Pancreas (tissue), 10 donors: ENCODE measurements at regions not wholly inside any gene's neighbourhood (a gene's known extent, or its start where the extent isn't known, plus 50 kb on each side); places are given as distances from the start of the nearest gene placed in this dataset.

ENCODE experiments used
- ATAC-seq, 4 donors: fragments of 200-7000 bp; cut with Tn5 transposase; one replicate each; pipeline versions ENCODE4 v1.8.0 to v1.9.1; 2020; ENCODE audit warnings: mild to moderate bottlenecking in 4 of 4, moderate library complexity in 4 of 4
- DNase-seq, 6 donors: peaks; one replicate each; pipeline ENCODE4 v3.0.0-alpha.2; 2020
- FAIRE-seq: peaks from 2 replicates; lab custom pipeline; 2012; peaks lifted over from hg19 to GRCh38; lab: Jason Lieb, UNC
- H3K27ac ChIP-seq, 4 donors: fragments of 200-600 bp; sonication (generic); 1 replicate in 3 of 4; 2 replicates in 1 of 4; pipeline versions ENCODE4 v1.5.0 to v1.8.0; 2020
- H3K27me3 ChIP-seq, 4 donors: fragments of 200-600 bp; one replicate each; pipeline ENCODE4 v1.8.0; 2021
- H3K36me3 ChIP-seq, 3 donors: fragments of 200-600 bp; sonication (generic) in 1 of 3; one replicate each; pipeline versions ENCODE4 v1.5.0 to v1.8.0; 2020 to 2021
- H3K4me1 ChIP-seq, 3 donors: fragments of 200-600 bp; one replicate each; pipeline ENCODE4 v1.8.0; 2021
- H3K4me3 ChIP-seq, 4 donors: fragments of 200-600 bp; sonication (generic) in 2 of 4; one replicate each; pipeline versions ENCODE4 v1.5.0 to v1.8.0; 2020 to 2021
- H3K9me3 ChIP-seq, 4 donors: fragments of 200-600 bp; one replicate each; pipeline ENCODE4 v1.8.0; 2021
- WGBS, 2 donors: extraction: QIAGEN DNeasy Blood & Tissue Kit; methylation state at CpG; one replicate each; pipeline ENCODE4 v1.1.7; 2013; 5-methylcytosine and 5-hydroxymethylcytosine counted together
- intact Hi-C, 3 donors: fragments of 100-400 bp; cut with DNase I; formaldehyde crosslinking; loops; one replicate each; pipeline versions ENCODE4 v1.11.1 to v1.14.2; 2022
- TF ChIP-seq, protein P1 (sequence below), 4 donors: fragments of 200-600 bp; sonication (generic) in 3 of 4; IDR thresholded peaks; one replicate each; pipeline versions ENCODE4 v1.5.0 to v1.8.0; 2021; ENCODE audit warnings: antibody characterized with exemption in 4 of 4
- donor health status: healthy with polysubstance abuse.
- donor health status: DM: no; HTN: no; CAD: no; lungs with moderate emphysema.
- donor health status: DM: no; HTN: no; CAD: no.
- donor health status: control.
- donor health status: control.
- donor health status: Bipolar disorder and iron deficiency.
- donor health status: DM: yes; HTN: yes; CAD: no.
- donor health status: DM: no; HTN: no; CAD: no.
- donor health status: DM: no; HTN: no; CAD: no.
- donor health status: DM: yes; HTN: yes; CAD: no.

DNA sequence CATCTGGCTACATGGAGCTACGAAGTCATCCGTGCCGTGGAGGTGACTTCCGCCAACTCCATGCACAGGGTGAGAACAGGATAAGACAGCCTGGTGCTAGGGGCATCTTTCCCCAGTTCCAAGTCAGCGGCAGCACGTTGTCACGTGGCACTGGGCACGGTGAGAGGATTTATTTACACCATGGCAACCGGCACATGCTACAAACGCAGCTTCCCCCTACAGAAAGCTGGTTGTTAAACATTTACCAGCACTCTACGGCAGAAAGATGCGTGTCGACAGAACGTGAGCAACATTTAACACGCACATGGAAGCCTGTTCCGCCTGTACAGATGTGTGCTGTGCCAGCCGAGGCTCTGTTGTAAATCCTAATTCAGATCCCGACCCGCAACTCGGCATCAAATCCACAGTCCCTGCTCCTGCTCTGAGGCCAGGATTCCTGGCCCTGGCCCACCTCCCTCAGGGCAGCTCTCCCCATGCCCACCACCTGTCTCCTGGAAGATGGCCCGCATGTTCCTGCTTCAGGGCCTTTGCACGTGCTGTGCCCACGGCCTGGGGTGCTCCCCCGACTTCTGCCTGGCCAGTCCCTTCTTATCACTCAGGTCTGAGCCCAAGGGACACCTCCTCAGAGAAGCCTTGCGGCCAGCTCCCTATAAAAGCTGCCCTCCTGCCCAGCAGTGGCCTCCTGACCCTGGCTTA, 114.1 kb downstream of the RFLNA start:
- H3K27ac ChIP-seq = peak overlapping the region in 2 of 4 donors; percentile 11 to 44
- H3K27me3 ChIP-seq = no peaks in the 10 kb centered on the region
- peaks cover 0 to 11% (median 7%) of the 10 kb centered on the region in 3 donors for H3K4me1 ChIP-seq
- WGBS, 2 donors = 73 to 77% methylated on average over 25 of the region's 25 CpGs
- intact Hi-C loops = no loop called here
- no peak overlapping the region for H3K4me3 ChIP-seq
- no peaks in the 10 kb centered on the region for H3K36me3 ChIP-seq
- TF ChIP-seq, protein P1, sequence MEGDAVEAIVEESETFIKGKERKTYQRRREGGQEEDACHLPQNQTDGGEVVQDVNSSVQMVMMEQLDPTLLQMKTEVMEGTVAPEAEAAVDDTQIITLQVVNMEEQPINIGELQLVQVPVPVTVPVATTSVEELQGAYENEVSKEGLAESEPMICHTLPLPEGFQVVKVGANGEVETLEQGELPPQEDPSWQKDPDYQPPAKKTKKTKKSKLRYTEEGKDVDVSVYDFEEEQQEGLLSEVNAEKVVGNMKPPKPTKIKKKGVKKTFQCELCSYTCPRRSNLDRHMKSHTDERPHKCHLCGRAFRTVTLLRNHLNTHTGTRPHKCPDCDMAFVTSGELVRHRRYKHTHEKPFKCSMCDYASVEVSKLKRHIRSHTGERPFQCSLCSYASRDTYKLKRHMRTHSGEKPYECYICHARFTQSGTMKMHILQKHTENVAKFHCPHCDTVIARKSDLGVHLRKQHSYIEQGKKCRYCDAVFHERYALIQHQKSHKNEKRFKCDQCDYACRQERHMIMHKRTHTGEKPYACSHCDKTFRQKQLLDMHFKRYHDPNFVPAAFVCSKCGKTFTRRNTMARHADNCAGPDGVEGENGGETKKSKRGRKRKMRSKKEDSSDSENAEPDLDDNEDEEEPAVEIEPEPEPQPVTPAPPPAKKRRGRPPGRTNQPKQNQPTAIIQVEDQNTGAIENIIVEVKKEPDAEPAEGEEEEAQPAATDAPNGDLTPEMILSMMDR (IDR thresholded peaks at IDR 0.05) = no peak
- ATAC-seq (peak; percentile 25 to 60 (median 48)), FAIRE-seq (no peak), DNase-seq (no peak)
- H3K9me3 ChIP-seq = no peaks in the 10 kb centered on the region

GRCh38 chr12:124407074-124407473, 112.2 kb downstream of the RFLNA start:
- no peaks in the 10 kb centered on the region for H3K36me3 ChIP-seq
- H3K9me3 ChIP-seq = no peaks in the 10 kb centered on the region
- peaks cover 0 to 11% (median 7%) of the 10 kb centered on the region in 3 donors for H3K4me1 ChIP-seq
- intact Hi-C loops = no loop called here
- H3K4me3 ChIP-seq = no peak overlapping the region
- no peak overlapping the region for H3K27ac ChIP-seq
- TF ChIP-seq, protein P1 (IDR thresholded peaks at IDR 0.05) = no peak
- H3K27me3 ChIP-seq = no peaks in the 10 kb centered on the region
- no peak for FAIRE-seq
- 96 to 98% methylated on average over 8 of the region's 8 CpGs for WGBS, 2 donors
- DNase-seq = no peak
- no peak for ATAC-seq

- Histone ChIP-seq H3K4me3 (no peak overlapping the region), H3K4me1 (peaks cover 0 to 7% (median 7%) of the 10 kb centered on the region in 3 donors), H3K36me3 (no peaks in the 10 kb centered on the region), H3K9me3 (no peaks in the 10 kb centered on the region), H3K27me3 (no peaks in the 10 kb centered on the region), H3K27ac (no peak overlapping the region)
- no peak for FAIRE-seq
- no peak for ATAC-seq
- TF ChIP-seq, protein P1 (IDR thresholded peaks at IDR 0.05) = no peak
- intact Hi-C loops = no loop called here
- peak in 1 of 6 donors; percentile 29 for DNase-seq
- WGBS, 2 donors = 89 to 90% methylated on average over 10 of the region's 10 CpGs
Observed at GRCh38 chr12:124406043-124406442, 111.2 kb downstream of the RFLNA start.

DNA sequence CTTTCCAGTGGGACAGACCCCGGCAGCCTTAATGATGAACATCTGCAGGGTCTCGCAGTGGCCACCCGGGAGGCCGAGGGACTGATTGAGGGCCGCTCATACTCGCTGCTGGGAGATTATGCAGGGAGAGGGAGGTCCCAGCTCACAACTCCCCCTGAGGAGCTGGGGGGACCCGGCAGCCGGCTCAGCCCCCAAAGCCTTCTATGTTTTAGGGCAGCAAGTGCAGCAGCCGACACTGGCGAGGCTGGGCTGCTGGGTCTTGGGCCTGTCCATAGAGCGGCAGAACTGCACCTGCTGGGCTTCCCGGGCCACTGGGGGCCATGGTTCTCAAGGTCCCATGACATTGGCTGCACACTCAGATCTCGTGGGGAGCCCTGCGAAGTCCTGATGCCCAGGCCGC, 110.7 kb downstream of the RFLNA start:
- H3K36me3 ChIP-seq = peaks cover 0 to under 1% (median under 1%) of the 10 kb centered on the region in 3 donors
- TF ChIP-seq, protein P1 (IDR thresholded peaks at IDR 0.05) = no peak
- no peak overlapping the region for H3K4me3 ChIP-seq
- no peaks in the 10 kb centered on the region for H3K9me3 ChIP-seq
- no peak for FAIRE-seq
- intact Hi-C loops = no loop called here
- 74% methylated on average over 15 of the region's 15 CpGs for WGBS, 2 donors
- H3K4me1 ChIP-seq = peaks cover 0 to 7% (median 6%) of the 10 kb centered on the region in 3 donors
- H3K27ac ChIP-seq = no peak overlapping the region
- ATAC-seq = no peak
- no peak for DNase-seq
- no peaks in the 10 kb centered on the region for H3K27me3 ChIP-seq

- Histone ChIP-seq H3K36me3 (peaks cover 0 to 5% (median 4%) of the 10 kb centered on the region in 3 donors), H3K4me1 (peaks cover 0 to 2% (median 2%) of the 10 kb centered on the region in 3 donors), H3K27me3 (no peaks in the 10 kb centered on the region), H3K9me3 (no peaks in the 10 kb centered on the region), H3K27ac (no peak overlapping the region), H3K4me3 (no peak overlapping the region)
- ATAC-seq (no peak), DNase-seq (peak in 1 of 6 donors; percentile 58), FAIRE-seq (no peak)
- intact Hi-C loops = no loop called here
- 92 to 95% methylated on average over 10 of the region's 10 CpGs for WGBS, 2 donors
- TF ChIP-seq, protein P1 (IDR thresholded peaks at IDR 0.05) = no peak
Observed at GRCh38 chr12:124405151-124405550, 110.3 kb downstream of the RFLNA start.
